Colonic mucosa (tissue), 4 donors: ENCODE measurements at regions not wholly inside any gene's neighbourhood (a gene's known extent, or its start where the extent isn't known, plus 50 kb on each side); places are given as distances from the start of the nearest gene placed in this dataset.

Experiments used
- DNase-seq: peaks from one replicate; pipeline ENCODE4 v3.0.0-alpha.2; 2020
- H3K27ac ChIP-seq: fragments of 200-600 bp; one replicate; pipeline ENCODE4 v1.8.0; 2021
- H3K27me3 ChIP-seq: fragments of 200-600 bp; one replicate; pipeline ENCODE4 v1.8.0; 2021
- H3K36me3 ChIP-seq: fragments of 200-600 bp; one replicate; pipeline ENCODE4 v1.8.0; 2021
- H3K4me1 ChIP-seq: fragments of 200-600 bp; one replicate; pipeline ENCODE4 v1.8.0; 2021; ENCODE audit warnings: mild to moderate bottlenecking
- H3K4me3 ChIP-seq: fragments of 200-600 bp; one replicate; pipeline ENCODE4 v1.8.0; 2021
- H3K9ac ChIP-seq, 2 donors: one replicate each; pipeline ENCODE4 v1.7.0; 2013; ENCODE audit warnings: control low read depth in 2 of 2, low read depth in 2 of 2, low read length in 2 of 2
- H3K9me3 ChIP-seq: fragments of 200-600 bp; one replicate; pipeline ENCODE4 v1.8.0; 2021
- intact Hi-C: fragments of 100-400 bp; cut with DNase I; formaldehyde crosslinking; loops from one replicate; pipeline ENCODE4 v1.14.1; 2022
- TF ChIP-seq, protein P1 (sequence below): fragments of 200-600 bp; IDR thresholded peaks from one replicate; pipeline ENCODE4 v1.8.0; 2022; ENCODE audit warnings: antibody characterized with exemption, mild to moderate bottlenecking
- donor health status: healthy.
- donor health status: DM: no; HTN: no; CAD: no.
- donor health status: DM: no; HTN: no; CAD: no.

DNA sequence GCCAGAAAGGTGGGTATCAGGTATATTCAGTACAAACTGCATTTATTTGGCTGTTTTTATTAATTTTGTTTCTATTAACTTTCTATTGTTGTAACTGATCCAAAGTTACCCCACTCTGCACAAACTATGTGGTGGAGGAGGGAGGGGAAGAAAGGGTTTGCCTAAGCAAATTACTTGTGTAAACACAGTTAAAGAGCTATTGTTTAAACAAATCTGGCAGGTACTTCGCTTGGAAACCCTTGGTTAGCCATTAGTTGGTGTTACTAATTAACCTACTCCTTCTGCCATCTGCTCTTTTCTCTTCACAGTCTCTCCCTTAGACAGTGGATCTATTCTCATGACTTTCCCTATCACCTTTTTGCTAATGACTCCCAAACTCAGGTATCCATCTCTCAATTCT lies 328.4 kb upstream of the NECTIN3 start:
- intact Hi-C loops: no loop called here
- no peaks in the 10 kb centered on the region for H3K27me3 ChIP-seq
- H3K9me3 ChIP-seq: no peaks in the 10 kb centered on the region
- DNase-seq: peak; percentile 38
- H3K4me3 ChIP-seq: no peak overlapping the region
- H3K27ac ChIP-seq: peak overlapping the region; percentile 10
- no peaks in the 10 kb centered on the region for H3K36me3 ChIP-seq
- H3K4me1 ChIP-seq: no peaks in the 10 kb centered on the region
- H3K9ac ChIP-seq: no peak overlapping the region
- TF ChIP-seq, protein P1, sequence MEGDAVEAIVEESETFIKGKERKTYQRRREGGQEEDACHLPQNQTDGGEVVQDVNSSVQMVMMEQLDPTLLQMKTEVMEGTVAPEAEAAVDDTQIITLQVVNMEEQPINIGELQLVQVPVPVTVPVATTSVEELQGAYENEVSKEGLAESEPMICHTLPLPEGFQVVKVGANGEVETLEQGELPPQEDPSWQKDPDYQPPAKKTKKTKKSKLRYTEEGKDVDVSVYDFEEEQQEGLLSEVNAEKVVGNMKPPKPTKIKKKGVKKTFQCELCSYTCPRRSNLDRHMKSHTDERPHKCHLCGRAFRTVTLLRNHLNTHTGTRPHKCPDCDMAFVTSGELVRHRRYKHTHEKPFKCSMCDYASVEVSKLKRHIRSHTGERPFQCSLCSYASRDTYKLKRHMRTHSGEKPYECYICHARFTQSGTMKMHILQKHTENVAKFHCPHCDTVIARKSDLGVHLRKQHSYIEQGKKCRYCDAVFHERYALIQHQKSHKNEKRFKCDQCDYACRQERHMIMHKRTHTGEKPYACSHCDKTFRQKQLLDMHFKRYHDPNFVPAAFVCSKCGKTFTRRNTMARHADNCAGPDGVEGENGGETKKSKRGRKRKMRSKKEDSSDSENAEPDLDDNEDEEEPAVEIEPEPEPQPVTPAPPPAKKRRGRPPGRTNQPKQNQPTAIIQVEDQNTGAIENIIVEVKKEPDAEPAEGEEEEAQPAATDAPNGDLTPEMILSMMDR: no peak

DNA sequence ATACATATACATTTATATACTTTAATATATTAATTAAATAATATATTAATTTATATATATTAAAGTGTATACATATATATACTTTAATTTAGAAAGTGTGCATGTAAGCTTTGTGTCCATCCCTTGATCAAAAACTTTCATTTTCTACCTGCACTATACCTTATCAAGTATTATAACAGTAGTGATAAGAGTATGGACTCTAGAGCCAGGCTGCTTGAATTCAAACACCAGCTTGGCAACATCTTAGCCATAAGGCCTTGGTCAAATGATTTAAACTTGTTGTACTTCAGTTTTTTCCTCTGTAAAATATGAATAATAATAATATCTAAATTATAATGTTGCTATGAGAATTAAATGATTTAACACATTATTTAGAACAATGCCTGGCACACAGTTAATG lies 327.6 kb upstream of the NECTIN3 start:
- DNase-seq: no peak
- Histone ChIP-seq H3K9me3 (no peaks in the 10 kb centered on the region), H3K27me3 (no peaks in the 10 kb centered on the region), H3K4me1 (no peaks in the 10 kb centered on the region), H3K9ac (no peak overlapping the region), H3K4me3 (no peak overlapping the region), H3K36me3 (no peaks in the 10 kb centered on the region), H3K27ac (peak overlapping the region; percentile 10)
- intact Hi-C loops: no loop called here
- TF ChIP-seq, protein P1: no peak

DNA sequence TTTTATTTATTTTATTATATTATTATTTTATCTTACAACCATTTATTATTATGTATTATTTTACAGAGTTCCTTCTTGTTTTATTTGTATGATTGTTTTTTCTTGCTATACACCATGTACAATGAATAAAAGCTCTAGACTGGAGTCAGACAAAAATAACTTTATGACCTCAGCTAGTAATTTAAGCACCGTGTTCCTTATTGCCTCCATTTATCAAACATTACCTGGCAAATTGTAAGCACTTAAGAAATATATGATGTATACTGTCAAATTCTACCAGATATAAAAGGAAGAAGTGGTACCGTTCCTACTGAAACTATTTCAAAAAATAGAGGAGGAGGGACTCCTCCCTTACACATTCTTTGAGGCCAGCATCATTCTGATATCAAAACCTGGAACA lies 326.9 kb upstream of the NECTIN3 start:
- Histone ChIP-seq H3K4me3 (no peak overlapping the region), H3K27me3 (no peaks in the 10 kb centered on the region), H3K9ac (no peak overlapping the region), H3K4me1 (no peaks in the 10 kb centered on the region), H3K27ac (no peak overlapping the region), H3K36me3 (no peaks in the 10 kb centered on the region), H3K9me3 (no peaks in the 10 kb centered on the region)
- DNase-seq: no peak
- TF ChIP-seq, protein P1: no peak
- intact Hi-C loops: no loop called here

DNA sequence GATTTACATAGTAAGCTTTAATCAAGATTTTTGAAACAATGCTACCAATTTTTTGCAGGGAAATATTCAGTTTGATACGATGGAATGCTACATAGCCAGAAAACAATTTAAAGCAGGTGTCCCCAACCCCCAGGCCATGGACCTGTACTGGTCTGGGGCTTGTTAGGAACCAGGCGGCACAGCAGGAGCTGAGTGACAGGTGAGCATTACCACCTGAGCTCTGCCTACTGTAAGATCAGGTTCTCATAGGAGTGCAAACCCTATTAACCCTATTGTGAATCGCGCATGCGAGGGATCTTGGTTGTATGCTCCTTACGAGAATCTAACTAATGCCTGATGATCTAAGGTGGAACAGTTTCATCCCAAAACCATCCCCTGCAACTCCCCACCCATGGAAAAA lies 322.6 kb upstream of the NECTIN3 start:
- Histone ChIP-seq H3K4me3 (no peak overlapping the region), H3K4me1 (no peaks in the 10 kb centered on the region), H3K9ac (no peak overlapping the region), H3K36me3 (no peaks in the 10 kb centered on the region), H3K27ac (no peak overlapping the region), H3K27me3 (no peaks in the 10 kb centered on the region), H3K9me3 (no peaks in the 10 kb centered on the region)
- TF ChIP-seq, protein P1: no peak
- intact Hi-C loops: no loop called here
- DNase-seq: no peak

DNA sequence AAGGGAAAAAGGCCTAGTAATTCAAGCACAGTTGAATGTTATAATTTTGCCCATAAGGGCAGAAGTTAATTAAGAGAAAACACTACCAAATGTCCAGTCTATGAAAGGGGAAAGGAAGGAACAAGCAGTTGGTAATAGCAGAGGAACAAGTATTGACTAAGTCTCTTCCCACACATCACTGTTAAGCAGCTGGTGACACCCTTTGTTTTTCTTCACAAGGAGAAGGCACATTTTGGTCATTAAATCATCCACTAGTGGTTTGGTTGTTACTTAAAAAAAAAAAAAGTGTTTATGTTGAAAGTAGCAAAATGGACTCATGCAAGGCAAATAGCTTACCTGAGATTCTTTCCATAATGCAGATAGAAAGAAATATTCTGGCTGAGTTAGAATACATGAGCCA lies 321.4 kb upstream of the NECTIN3 start:
- TF ChIP-seq, protein P1: no peak
- Histone ChIP-seq H3K9me3 (no peaks in the 10 kb centered on the region), H3K27ac (no peak overlapping the region), H3K4me3 (no peak overlapping the region), H3K27me3 (no peaks in the 10 kb centered on the region), H3K36me3 (no peaks in the 10 kb centered on the region), H3K4me1 (no peaks in the 10 kb centered on the region), H3K9ac (no peak overlapping the region)
- intact Hi-C loops: no loop called here
- no peak for DNase-seq

DNA sequence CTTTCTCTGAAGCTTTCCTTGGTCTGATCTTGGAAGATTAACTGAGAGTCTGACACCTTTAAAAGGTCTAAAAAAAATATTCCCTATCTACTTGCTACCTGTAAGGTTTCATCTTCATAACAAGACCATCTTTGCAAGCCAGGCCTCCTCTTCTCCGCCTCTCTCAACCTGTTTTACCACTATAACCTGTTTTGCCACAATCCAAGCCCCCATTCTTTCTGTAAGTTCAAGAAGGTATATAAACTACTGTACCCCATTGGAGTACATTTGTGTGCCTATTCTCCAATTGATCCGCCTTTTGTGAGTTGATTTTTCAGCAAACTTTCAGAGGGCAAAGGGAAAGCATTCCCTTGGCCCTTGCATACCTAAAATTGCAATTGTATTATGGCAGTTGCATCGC lies 319.3 kb upstream of the NECTIN3 start:
- TF ChIP-seq, protein P1: no peak
- H3K9me3 ChIP-seq: no peaks in the 10 kb centered on the region
- H3K27ac ChIP-seq: no peak overlapping the region
- H3K4me1 ChIP-seq: no peaks in the 10 kb centered on the region
- no peaks in the 10 kb centered on the region for H3K27me3 ChIP-seq
- no peak for DNase-seq
- H3K36me3 ChIP-seq: no peaks in the 10 kb centered on the region
- intact Hi-C loops: no loop called here
- H3K9ac ChIP-seq: no peak overlapping the region
- no peak overlapping the region for H3K4me3 ChIP-seq
